ENCODE measurements at regions not wholly inside any gene's neighbourhood (a gene's known extent, or its start where the extent isn't known, plus 50 kb on each side); places are given as distances from the start of the nearest gene placed in this dataset.

GRCh38 chr6:126792340-126793085, 326.0 kb upstream of the RSPO3 start:
- Mint-ChIP-seq H3K27ac (no peak overlapping the region), H3K36me3 (no peaks in the 10 kb centered on the region), H3K9me3 (no peaks in the 10 kb centered on the region)
- no peak for DNase-seq (ENCODE audit: low spot score in 2 of 2)
- no peak for ATAC-seq

GRCh38 chr6:126795161-126795560, 323.3 kb upstream of the RSPO3 start:
- Mint-ChIP-seq H3K9me3 (peaks cover 0 to 6% of the 10 kb centered on the region in 2 donors), H3K36me3 (no peaks in the 10 kb centered on the region), H3K27ac (no peak overlapping the region)
- DNase-seq (ENCODE audit: low spot score in 2 of 2) (no peak), ATAC-seq (no peak)

DNA sequence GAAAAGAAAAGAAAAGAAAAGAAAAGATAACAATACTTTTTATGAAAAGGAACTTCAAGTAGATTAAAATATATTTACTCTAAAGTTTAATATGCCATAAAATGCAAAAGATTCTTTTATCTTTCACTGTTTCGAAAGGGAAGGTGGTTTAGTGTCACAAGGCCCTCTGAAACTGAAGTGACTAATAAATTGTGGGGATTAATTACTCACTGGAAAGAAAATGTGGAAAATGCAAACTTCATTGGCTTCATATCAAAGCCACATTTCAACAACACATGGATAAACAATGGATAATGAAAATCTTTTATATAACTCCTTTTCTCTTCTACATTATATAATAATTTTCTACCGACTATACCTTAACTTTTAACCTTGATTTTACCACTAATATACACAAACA, 320.5 kb upstream of the RSPO3 start:
- DNase-seq (ENCODE audit: low spot score in 2 of 2) (no peak), ATAC-seq (no peak)
- Mint-ChIP-seq H3K9me3 (peaks cover 0 to 6% of the 10 kb centered on the region in 2 donors), H3K36me3 (no peaks in the 10 kb centered on the region), H3K27ac (no peak overlapping the region)

DNA sequence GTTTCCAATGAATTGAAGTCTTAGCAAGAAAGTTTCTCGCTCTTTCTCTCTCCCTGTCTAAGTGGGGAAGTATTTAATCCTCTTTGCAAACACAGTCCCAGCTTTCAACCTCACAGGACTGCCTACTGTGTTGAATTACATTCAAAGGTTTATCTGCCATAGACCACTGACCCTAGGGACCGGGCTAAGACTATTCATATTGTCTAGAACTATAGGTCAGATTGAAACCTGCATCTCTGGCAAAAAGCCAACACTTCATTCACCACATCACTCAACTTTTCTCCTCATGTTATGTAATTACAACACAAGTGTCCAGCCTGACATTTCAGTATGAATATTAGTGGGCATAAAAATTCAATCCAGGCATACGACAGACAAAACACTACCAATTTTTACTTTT, 314.7 kb upstream of the RSPO3 start:
- DNase-seq (ENCODE audit: low spot score in 2 of 2) (no peak), ATAC-seq (no peak)
- H3K27ac Mint-ChIP-seq: no peak overlapping the region
- H3K9me3 Mint-ChIP-seq: peaks cover 0 to 3% of the 10 kb centered on the region in 2 donors
- H3K36me3 Mint-ChIP-seq: no peaks in the 10 kb centered on the region

DNA sequence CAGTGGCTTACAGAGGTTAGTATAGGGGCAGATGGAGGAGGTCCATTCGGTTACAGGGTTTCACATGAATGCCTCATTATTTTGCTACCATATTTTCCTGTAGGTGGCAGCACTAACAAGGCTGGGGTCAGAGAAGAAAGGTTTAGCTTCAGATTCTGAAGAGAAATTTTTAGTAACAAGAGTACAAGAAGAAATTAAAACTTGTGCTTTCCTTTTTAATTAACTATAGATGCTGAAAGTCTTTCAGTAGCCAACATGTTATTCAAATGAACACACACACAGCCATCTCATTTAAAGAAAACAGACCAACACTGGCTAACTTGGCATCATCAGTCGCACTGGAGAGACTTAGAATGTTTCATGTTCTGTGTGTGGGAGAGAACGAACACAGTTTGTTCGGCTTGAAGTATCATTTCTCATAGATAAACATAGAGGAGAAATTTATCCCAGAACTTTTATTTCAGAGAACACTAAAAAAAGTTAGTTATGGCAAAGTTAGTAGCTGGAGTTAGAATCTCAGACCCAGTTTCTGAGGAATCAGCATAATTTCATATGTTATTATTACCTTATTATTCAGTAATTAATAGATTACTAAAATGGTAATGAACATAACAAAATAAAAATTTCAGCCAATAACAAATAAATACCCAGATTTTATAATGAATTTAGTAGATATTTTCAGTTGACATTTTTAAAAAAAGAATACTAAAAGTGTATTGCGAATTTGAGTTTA, 314.0 kb upstream of the RSPO3 start:
- Mint-ChIP-seq H3K27ac (no peak overlapping the region), H3K36me3 (no peaks in the 10 kb centered on the region), H3K9me3 (no peaks in the 10 kb centered on the region)
- peak in 1 of 2 donors; percentile 4 for DNase-seq (ENCODE audit: low spot score in 2 of 2)
- peak in 1 of 2 donors; percentile 46 for ATAC-seq

- no peak for DNase-seq (ENCODE audit: low spot score in 2 of 2)
Measured at GRCh38 chr6:126805861-126806260, 312.6 kb upstream of the RSPO3 start.

GRCh38 chr6:126807876-126808275, 310.6 kb upstream of the RSPO3 start:
- Mint-ChIP-seq H3K27ac (no peak overlapping the region), H3K36me3 (no peaks in the 10 kb centered on the region), H3K9me3 (no peaks in the 10 kb centered on the region)
- no peak for ATAC-seq
- DNase-seq (ENCODE audit: low spot score in 2 of 2): no peak

More at GRCh38 chr6:126805861-126806260, 312.6 kb upstream of the RSPO3 start:
- no peak overlapping the region for H3K27ac Mint-ChIP-seq
- H3K9me3 Mint-ChIP-seq: no peaks in the 10 kb centered on the region
- H3K36me3 Mint-ChIP-seq: no peaks in the 10 kb centered on the region
- no peak for ATAC-seq

- DNase-seq (ENCODE audit: low spot score in 2 of 2): no peak
- Mint-ChIP-seq H3K9me3 (peaks cover 0 to 4% of the 10 kb centered on the region in 2 donors), H3K36me3 (no peaks in the 10 kb centered on the region), H3K27ac (no peak overlapping the region)
- no peak for ATAC-seq
Measured at GRCh38 chr6:126811321-126811720, 307.1 kb upstream of the RSPO3 start.

GRCh38 chr6:126812010-126812409, 306.5 kb upstream of the RSPO3 start:
- no peak for ATAC-seq
- DNase-seq (ENCODE audit: low spot score in 2 of 2): no peak
- H3K36me3 Mint-ChIP-seq: no peaks in the 10 kb centered on the region
- H3K9me3 Mint-ChIP-seq: peaks cover 0 to 6% of the 10 kb centered on the region in 2 donors
- no peak overlapping the region for H3K27ac Mint-ChIP-seq

- H3K27ac Mint-ChIP-seq: peak overlapping the region in 1 of 2 donors; percentile 18
- no peak for ATAC-seq
- H3K36me3 Mint-ChIP-seq: no peaks in the 10 kb centered on the region
- peaks cover 0 to 6% of the 10 kb centered on the region in 2 donors for H3K9me3 Mint-ChIP-seq
- DNase-seq (ENCODE audit: low spot score in 2 of 2): no peak
Measured at GRCh38 chr6:126812651-126813050, 305.8 kb upstream of the RSPO3 start.

- Mint-ChIP-seq H3K9me3 (peaks cover 0 to 6% of the 10 kb centered on the region in 2 donors), H3K27ac (no peak overlapping the region), H3K36me3 (no peaks in the 10 kb centered on the region)
- ATAC-seq (no peak), DNase-seq (ENCODE audit: low spot score in 2 of 2) (no peak)
Measured at GRCh38 chr6:126820634-126821033, 297.8 kb upstream of the RSPO3 start.

DNA sequence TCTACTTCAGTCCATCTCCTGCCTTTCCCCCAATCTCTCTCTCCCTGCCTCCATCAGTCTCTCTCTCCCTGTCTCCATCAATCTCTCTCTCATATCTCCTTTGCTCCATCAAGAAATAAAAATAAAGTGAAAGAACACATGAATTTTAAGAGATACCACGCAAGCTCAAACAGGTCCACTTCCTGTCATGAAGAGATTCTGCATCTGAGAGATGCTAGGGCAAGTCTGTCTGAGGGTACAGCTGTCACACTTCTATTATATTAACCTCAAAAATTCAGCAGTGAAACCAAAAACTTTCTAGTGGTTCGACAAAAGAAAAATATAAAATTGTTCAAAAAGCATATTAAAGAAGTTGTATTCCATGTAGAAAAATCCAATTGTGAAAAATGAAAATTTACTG, 296.8 kb upstream of the RSPO3 start:
- Mint-ChIP-seq H3K36me3 (no peaks in the 10 kb centered on the region), H3K9me3 (no peaks in the 10 kb centered on the region), H3K27ac (no peak overlapping the region)
- ATAC-seq (no peak), DNase-seq (ENCODE audit: low spot score in 2 of 2) (no peak)

DNA sequence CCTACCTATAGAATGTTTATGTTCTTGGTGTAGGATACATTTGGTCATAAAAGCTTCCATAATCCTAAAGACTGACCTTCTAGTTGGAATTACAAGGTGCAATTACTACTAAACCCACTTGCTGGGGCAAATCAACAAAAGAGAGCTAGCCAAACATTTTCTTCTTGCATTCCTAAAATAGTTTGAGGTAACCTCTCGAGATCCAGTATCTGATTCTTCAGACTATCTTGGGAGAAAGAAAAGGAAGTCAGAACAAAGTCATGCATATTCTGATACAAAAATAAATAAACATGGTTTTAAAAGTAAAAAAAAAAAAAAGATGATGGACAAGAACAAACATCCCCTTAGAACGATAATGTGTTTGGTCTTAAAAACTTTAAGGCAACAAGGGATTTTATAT, 294.2 kb upstream of the RSPO3 start:
- DNase-seq (ENCODE audit: low spot score in 2 of 2) (no peak), ATAC-seq (no peak)
- no peaks in the 10 kb centered on the region for H3K36me3 Mint-ChIP-seq
- H3K9me3 Mint-ChIP-seq: no peaks in the 10 kb centered on the region
- H3K27ac Mint-ChIP-seq: no peak overlapping the region

- Mint-ChIP-seq H3K9me3 (no peaks in the 10 kb centered on the region), H3K36me3 (no peaks in the 10 kb centered on the region), H3K27ac (no peak overlapping the region)
- ATAC-seq: no peak
- no peak for DNase-seq (ENCODE audit: low spot score in 2 of 2)
Measured at GRCh38 chr6:126824815-126825214, 293.7 kb upstream of the RSPO3 start.

DNA sequence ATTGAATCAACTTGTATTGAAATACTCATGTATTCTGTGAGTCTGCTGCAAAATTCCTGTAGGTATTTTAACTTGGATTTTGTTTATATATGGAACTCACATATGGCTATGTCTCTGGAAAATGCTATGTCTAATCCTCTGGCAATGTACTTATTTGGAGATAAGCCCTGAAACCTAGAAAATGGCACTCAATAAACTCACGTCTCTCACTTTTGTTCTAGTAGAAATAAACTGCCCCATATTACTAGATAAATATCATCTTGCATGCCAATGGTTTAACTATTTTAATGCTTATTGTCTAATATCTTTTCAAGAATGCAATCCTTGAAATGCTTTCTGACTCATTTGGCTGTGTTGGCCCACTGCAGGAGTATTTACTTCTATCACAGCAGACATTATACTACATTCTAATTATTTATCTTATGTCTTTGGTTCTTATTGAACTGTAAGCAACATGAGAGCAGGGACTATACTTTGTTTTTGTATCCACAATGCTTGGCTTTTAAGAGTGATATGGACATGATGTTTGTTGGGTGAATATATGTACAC, 292.2 kb upstream of the RSPO3 start:
- H3K9me3 Mint-ChIP-seq: no peaks in the 10 kb centered on the region
- no peak overlapping the region for H3K27ac Mint-ChIP-seq
- ATAC-seq (no peak), DNase-seq (ENCODE audit: low spot score in 2 of 2) (no peak)
- H3K36me3 Mint-ChIP-seq: no peaks in the 10 kb centered on the region

GRCh38 chr6:126831461-126831860, 287.0 kb upstream of the RSPO3 start:
- H3K27ac Mint-ChIP-seq: no peak overlapping the region
- H3K9me3 Mint-ChIP-seq: no peaks in the 10 kb centered on the region

DNA sequence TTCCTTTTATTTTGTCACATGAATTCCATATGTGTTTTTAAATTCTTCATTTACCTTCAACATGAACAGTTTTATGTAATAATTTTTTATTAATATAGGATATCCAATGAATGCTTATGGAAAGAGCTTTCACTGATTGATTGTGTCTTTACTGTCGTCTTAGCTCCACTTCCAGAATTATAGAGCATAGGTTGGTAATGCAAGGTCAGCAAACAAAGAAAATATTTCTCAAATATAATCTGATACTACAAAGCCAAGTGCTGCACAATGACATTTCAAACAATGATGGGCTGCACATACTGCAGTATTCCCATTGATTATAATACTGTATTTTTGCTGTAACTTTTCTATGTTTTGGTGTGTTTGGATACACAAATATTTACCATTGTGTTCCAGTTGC, 275.7 kb upstream of the RSPO3 start:
- DNase-seq (ENCODE audit: low spot score in 2 of 2) (no peak), ATAC-seq (no peak)
- H3K9me3 Mint-ChIP-seq: no peaks in the 10 kb centered on the region
- no peak overlapping the region for H3K27ac Mint-ChIP-seq
- no peaks in the 10 kb centered on the region for H3K36me3 Mint-ChIP-seq

More at GRCh38 chr6:126831461-126831860, 287.0 kb upstream of the RSPO3 start:
- ATAC-seq: no peak
- no peak for DNase-seq (ENCODE audit: low spot score in 2 of 2)
- no peaks in the 10 kb centered on the region for H3K36me3 Mint-ChIP-seq
